ENCODE measurements at regions not wholly inside any gene's neighbourhood (a gene's known extent, or its start where the extent isn't known, plus 50 kb on each side); places are given as distances from the start of the nearest gene placed in this dataset.
A peak's percentile ranks its signal among the peaks of the same experiment; 100 is the strongest.

- no peaks in the 10 kb centered on the region for H3K36me3 ChIP-seq (ENCODE audit: control insufficient read depth, insufficient read depth, low read length)
- no peak overlapping the region for H3K9ac ChIP-seq (ENCODE audit: low read depth, low read length)
- peaks cover 25% of the 10 kb centered on the region for H3K4me1 ChIP-seq (ENCODE audit: control insufficient read depth, insufficient read depth, low read length)
- H3K23ac ChIP-seq (ENCODE audit: low read depth, low read length): no peak overlapping the region
- H3K27ac ChIP-seq (ENCODE audit: insufficient read depth, low read length): no peak overlapping the region
- H3K79me1 ChIP-seq (ENCODE audit: low read depth in 1 of 2, low read length in 2 of 2): no peaks in the 10 kb centered on the region
- no TSS peak for BruUV-seq (replicated peaks)
- ChIA-PET CTCF (no interaction called here), POLR2A (ENCODE audit: unreplicated experiment) (no interaction called here)
- no peaks in the 10 kb centered on the region for H3K27me3 ChIP-seq (ENCODE audit: control insufficient read depth, insufficient read depth, low read length)
- H2BK20ac ChIP-seq (ENCODE audit: low read depth, low read length): 0 out of 2 replicates have a peak overlapping the region, but pooled peaks have one; percentile 5
- H2BK5ac ChIP-seq (ENCODE audit: low read depth, low read length, poor library complexity, severe bottlenecking): no peak overlapping the region
- no peak for DNase-seq
- H2AK5ac ChIP-seq (ENCODE audit: low read depth, low read length): peak overlapping the region; percentile 53; the same call in 1 of the 2 replicates
- peaks cover 2% of the 10 kb centered on the region; the same call in 1 of the 2 replicates for H4K20me1 ChIP-seq (ENCODE audit: insufficient read depth, low read length)
- WGBS, 2 experiments (ENCODE audit: extremely low coverage in 2 of 2, insufficient read length in 1 of 2): 86% methylated on average over 7 of the region's 8 CpGs; no CpG with 5 or more reads in 1 of the 2 experiments
- no peak overlapping the region; the same call in 1 of the 2 replicates for H3K18ac ChIP-seq (ENCODE audit: low read depth, low read length)
- peak overlapping the region; percentile 59; the same call in 1 of the 2 replicates for H2BK120ac ChIP-seq (ENCODE audit: low read depth, low read length)
- H4K91ac ChIP-seq (ENCODE audit: insufficient read depth, low read depth, low read length): no peak overlapping the region
- H2AFZ ChIP-seq (replicated peaks; ENCODE audit: low read length, poor library complexity): no peak overlapping the region
- H2BK15ac ChIP-seq (ENCODE audit: low read depth, low read length): peak overlapping the region; percentile 70; the same call in 1 of the 3 replicates
- in situ Hi-C loops (cut with MboI; ENCODE audit: low sequenced_read_pairs) (no loop called here), dilution Hi-C loops (cut with HindIII; ENCODE audit: low sequenced_read_pairs, unreplicated experiment) (no loop called here), intact Hi-C loops (cut with micrococcal nuclease) (no loop called here)
- ATAC-seq (ENCODE audit: low read depth): no peak
- H3K4ac ChIP-seq (ENCODE audit: low read depth, low read length): peak overlapping the region; percentile 30; the same call in 1 of the 2 replicates
- no peak overlapping the region for H4K8ac ChIP-seq (ENCODE audit: low read depth in 2 of 2, low read length in 2 of 2)
- H3K4me3 ChIP-seq (ENCODE audit: insufficient read depth, low read depth, low read length): no peak overlapping the region
- H3K9me3 ChIP-seq (ENCODE audit: control insufficient read depth, insufficient read depth, low read length): no peaks in the 10 kb centered on the region
- peaks cover 23% of the 10 kb centered on the region for H3K9me1 ChIP-seq (ENCODE audit: insufficient read depth, low read length)
- no peak overlapping the region for H2AK9ac ChIP-seq (replicated peaks; ENCODE audit: low read depth, low read length, poor library complexity)
- H3K14ac ChIP-seq (replicated peaks; ENCODE audit: low read depth, low read length): no peak overlapping the region
- no peak overlapping the region for H3K56ac ChIP-seq (ENCODE audit: extremely low read depth, insufficient read depth, low read length)
- no peak overlapping the region for H3K4me2 ChIP-seq (ENCODE audit: low read depth, low read length)
- TF ChIP-seq RFX5 (IDR thresholded peaks at IDR 0.05; ENCODE audit: low read depth, low read length) (no peak), BHLHE40 (IDR thresholded peaks at IDR 0.05; ENCODE audit: low read depth, low read length) (no peak), RCOR1 (IDR thresholded peaks at IDR 0.05; ENCODE audit: insufficient replicate concordance, low read length) (no peak), POLR2A (IDR thresholded peaks at IDR 0.05; ENCODE audit: low read depth, low read length) (no peak), ELK1 (IDR thresholded peaks at IDR 0.05; ENCODE audit: borderline replicate concordance, low read depth, low read length) (no peak), CHD1 (IDR thresholded peaks at IDR 0.05; ENCODE audit: low read depth, low read length) (no peak), MAFK (IDR thresholded peaks at IDR 0.05; ENCODE audit: low read depth, low read length) (no peak), MXI1 (IDR thresholded peaks at IDR 0.05; ENCODE audit: borderline replicate concordance, low read depth, low read length) (no peak)
- H4K5ac ChIP-seq (ENCODE audit: low read depth, low read length): no peak overlapping the region
Measured at GRCh38 chr1:115186711-115187265, 97.5 kb upstream of the TSPAN2 start.
